MCF 10A (cell line): ENCODE measurements at regions not wholly inside any gene's neighbourhood (a gene's known extent, or its start where the extent isn't known, plus 50 kb on each side); places are given as distances from the start of the nearest gene placed in this dataset.

Source experiments
- BruUV-seq: library from RNA; stranded (reverse); fragments of 400-500 nt; replicated peaks from 2 replicates; lab custom pipeline; 2021; lab: Mats Ljungman, UMichigan
- CTCF ChIA-PET: fragments of 300-600 bp; sonication (Branson Sonifier 250); formaldehyde crosslinking; extraction: SDS; loops from one replicate; lab custom pipeline; 2021; ENCODE audit warnings: antibody characterized with exemption, inconsistent platforms; lab: Yijun Ruan, JAX
- POLR2A ChIA-PET: fragments of 300-600, 350-650 bp; sonication (Branson Sonifier 250); formaldehyde crosslinking; extraction: SDS; loops from one replicate; lab custom pipeline; 2020; ENCODE audit warnings: antibody characterized with exemption, inconsistent platforms; lab: Yijun Ruan, JAX
- DNase-seq: peaks from one replicate; pipeline ENCODE4 v3.0.0-alpha.2; 2018; ENCODE audit not compliant: unreplicated experiment
- H3K27ac Mint-ChIP-seq: one replicate; pipeline ENCODE4 v1.8.0; 2022; ENCODE audit warnings: mild to moderate bottlenecking, low read depth, mixed read lengths; ENCODE audit not compliant: unreplicated experiment
- H3K27me3 Mint-ChIP-seq: one replicate; pipeline ENCODE4 v1.8.0; 2022; ENCODE audit warnings: mixed read lengths; ENCODE audit not compliant: insufficient read depth, unreplicated experiment
- H3K36me3 Mint-ChIP-seq: one replicate; pipeline ENCODE4 v1.8.0; 2022; ENCODE audit warnings: mild to moderate bottlenecking, moderate library complexity, mixed read lengths; ENCODE audit not compliant: insufficient read depth, unreplicated experiment
- H3K4me1 Mint-ChIP-seq: one replicate; pipeline ENCODE4 v1.8.0; 2022; ENCODE audit warnings: mixed read lengths; ENCODE audit not compliant: insufficient read depth, unreplicated experiment
- H3K4me3 Mint-ChIP-seq: one replicate; pipeline ENCODE4 v1.8.0; 2022; ENCODE audit warnings: mild to moderate bottlenecking, moderate library complexity, mixed read lengths; ENCODE audit not compliant: unreplicated experiment
- H3K9me3 Mint-ChIP-seq: one replicate; pipeline ENCODE4 v1.8.0; 2022; ENCODE audit warnings: mixed read lengths; ENCODE audit not compliant: unreplicated experiment
- CTCF ChIP-seq: fragments of 200-600 bp; IDR thresholded peaks from one replicate; pipeline ENCODE4 v1.8.0; 2022; ENCODE audit warnings: antibody characterized with exemption, mild to moderate bottlenecking; ENCODE audit not compliant: unreplicated experiment
- intact Hi-C: fragments of 100-400 bp; cut with micrococcal nuclease; formaldehyde crosslinking; loops from 2 replicates; pipeline ENCODE4 v1.14.1; 2022

- peaks cover 10% of the 10 kb centered on the region for H3K27me3 Mint-ChIP-seq
- POLR2A ChIA-PET: no interaction called here
- CTCF ChIA-PET: interaction anchor here (0.6 kb wide), 1 partner anchor 521 kb away, joined by 3 read pairs; no protein-coding TSS in a partner anchor
- TF ChIP-seq CTCF: no peak
- H3K36me3 Mint-ChIP-seq: peaks cover 6% of the 10 kb centered on the region
- no peak overlapping the region for H3K4me3 Mint-ChIP-seq
- no peak overlapping the region for H3K27ac Mint-ChIP-seq
- H3K9me3 Mint-ChIP-seq: no peaks in the 10 kb centered on the region
- no peak for DNase-seq
- intact Hi-C loops: no loop called here
- H3K4me1 Mint-ChIP-seq: no peaks in the 10 kb centered on the region
- no TSS peak for BruUV-seq
These were observed 215.9 kb upstream of the SOX21 start for GRCh38 chr13:94928127-94928775.

- peaks cover 6% of the 10 kb centered on the region for H3K36me3 Mint-ChIP-seq
- H3K27me3 Mint-ChIP-seq: peaks cover 10% of the 10 kb centered on the region
- H3K4me1 Mint-ChIP-seq: no peaks in the 10 kb centered on the region
- ChIA-PET CTCF (no interaction called here), POLR2A (interaction anchor here (0.6 kb wide), 1 partner anchor 41 kb away, joined by 4 read pairs; no protein-coding TSS in a partner anchor)
- no peak overlapping the region for H3K4me3 Mint-ChIP-seq
- DNase-seq: no peak
- BruUV-seq: no TSS peak
- TF ChIP-seq CTCF: no peak
- no peaks in the 10 kb centered on the region for H3K9me3 Mint-ChIP-seq
- H3K27ac Mint-ChIP-seq: no peak overlapping the region
- intact Hi-C loops: no loop called here
These were observed 212.9 kb upstream of the SOX21 start for GRCh38 chr13:94925263-94925662.

- no peak for DNase-seq
- intact Hi-C loops: no loop called here
- H3K27ac Mint-ChIP-seq: no peak overlapping the region
- BruUV-seq: no TSS peak
- H3K4me1 Mint-ChIP-seq: no peaks in the 10 kb centered on the region
- ChIA-PET CTCF (interaction anchor here (0.6 kb wide), 1 partner anchor 545 kb away, joined by 3 read pairs; no protein-coding TSS in a partner anchor), POLR2A (no interaction called here)
- peaks cover 6% of the 10 kb centered on the region for H3K36me3 Mint-ChIP-seq
- H3K27me3 Mint-ChIP-seq: peaks cover 27% of the 10 kb centered on the region
- no peak for TF ChIP-seq CTCF
- no peak overlapping the region for H3K4me3 Mint-ChIP-seq
- H3K9me3 Mint-ChIP-seq: no peaks in the 10 kb centered on the region
These were observed 208.8 kb upstream of the SOX21 start for GRCh38 chr13:94921181-94921580.

GRCh38 chr13:94920578-94920977 is 208.2 kb upstream of the SOX21 start:
- intact Hi-C loops: no loop called here
- Mint-ChIP-seq H3K36me3 (peaks cover 6% of the 10 kb centered on the region), H3K9me3 (no peaks in the 10 kb centered on the region), H3K27ac (no peak overlapping the region), H3K4me1 (no peaks in the 10 kb centered on the region), H3K4me3 (no peak overlapping the region), H3K27me3 (peaks cover 28% of the 10 kb centered on the region)
- DNase-seq: no peak
- no peak for TF ChIP-seq CTCF
- CTCF ChIA-PET: interaction anchor here (0.6 kb wide), 1 partner anchor 546 kb away, joined by 3 read pairs; no protein-coding TSS in a partner anchor
- POLR2A ChIA-PET: no interaction called here
- no TSS peak for BruUV-seq
